ENCODE measurements at regions not wholly inside any gene's neighbourhood (a gene's known extent, or its start where the extent isn't known, plus 50 kb on each side); places are given as distances from the start of the nearest gene placed in this dataset.

GRCh38 chr20:12074111-12074655 is 156.5 kb downstream of the BTBD3 start:
- Histone ChIP-seq H3K4me3 (ENCODE audit: low read length) (no peak overlapping the region), H3K9me2 (replicated peaks; ENCODE audit: control insufficient read depth, low read length) (no peaks in the 10 kb centered on the region), H3K4me2 (ENCODE audit: low read length) (no peak overlapping the region), H3K9me3 (ENCODE audit: control insufficient read depth, insufficient read depth, low read length) (no peaks in the 10 kb centered on the region), H3K27me3 (ENCODE audit: control insufficient read depth, low read length) (no peaks in the 10 kb centered on the region), H3K79me2 (ENCODE audit: control insufficient read depth, low read length) (no peaks in the 10 kb centered on the region), H4K20me1 (ENCODE audit: control insufficient read depth, insufficient read depth, low read depth, low read length) (no peaks in the 10 kb centered on the region), H3K36me3 (ENCODE audit: control insufficient read depth, low read length) (no peaks in the 10 kb centered on the region), H3F3A (ENCODE audit: control insufficient read depth, insufficient read depth) (no peaks in the 10 kb centered on the region), H3K27ac (ENCODE audit: low read depth, low read length) (no peak overlapping the region), H3K4me1 (ENCODE audit: control insufficient read depth, low read length) (no peaks in the 10 kb centered on the region)
- TF ChIP-seq EZH2phosphoT487 (IDR thresholded peaks at IDR 0.05; ENCODE audit: borderline replicate concordance, low read length) (no peak), CTCF (IDR thresholded peaks at IDR 0.05; ENCODE audit: low read depth, low read length, poor library complexity, severe bottlenecking) (no peak)

- H3F3A ChIP-seq (ENCODE audit: control insufficient read depth, insufficient read depth) = no peaks in the 10 kb centered on the region
- no peaks in the 10 kb centered on the region for H3K36me3 ChIP-seq (ENCODE audit: control insufficient read depth, low read length)
- H3K27ac ChIP-seq (ENCODE audit: low read depth, low read length) = no peak overlapping the region
- H3K4me1 ChIP-seq (ENCODE audit: control insufficient read depth, low read length) = no peaks in the 10 kb centered on the region
- H3K9me3 ChIP-seq (ENCODE audit: control insufficient read depth, insufficient read depth, low read length) = no peaks in the 10 kb centered on the region
- H3K4me3 ChIP-seq (ENCODE audit: low read length) = no peak overlapping the region
- H3K9me2 ChIP-seq (replicated peaks; ENCODE audit: control insufficient read depth, low read length) = no peaks in the 10 kb centered on the region
- no peaks in the 10 kb centered on the region for H3K79me2 ChIP-seq (ENCODE audit: control insufficient read depth, low read length)
- H4K20me1 ChIP-seq (ENCODE audit: control insufficient read depth, insufficient read depth, low read depth, low read length) = no peaks in the 10 kb centered on the region
- no peak for TF ChIP-seq EZH2phosphoT487 (IDR thresholded peaks at IDR 0.05; ENCODE audit: borderline replicate concordance, low read length)
- H3K27me3 ChIP-seq (ENCODE audit: control insufficient read depth, low read length) = no peaks in the 10 kb centered on the region
- no peak overlapping the region for H3K4me2 ChIP-seq (ENCODE audit: low read length)
Measured at GRCh38 chr20:12076200-12076599, 158.5 kb downstream of the BTBD3 start.

GRCh38 chr20:12077875-12078274 is 160.2 kb downstream of the BTBD3 start:
- H4K20me1 ChIP-seq (ENCODE audit: control insufficient read depth, insufficient read depth, low read depth, low read length) = no peaks in the 10 kb centered on the region
- H3K36me3 ChIP-seq (ENCODE audit: control insufficient read depth, low read length) = no peaks in the 10 kb centered on the region
- H3K9me3 ChIP-seq (ENCODE audit: control insufficient read depth, insufficient read depth, low read length) = no peaks in the 10 kb centered on the region; the same call in 1 of the 2 replicates
- no peak overlapping the region for H3K4me2 ChIP-seq (ENCODE audit: low read length)
- H3K79me2 ChIP-seq (ENCODE audit: control insufficient read depth, low read length) = no peaks in the 10 kb centered on the region
- H3K9me2 ChIP-seq (replicated peaks; ENCODE audit: control insufficient read depth, low read length) = no peaks in the 10 kb centered on the region
- H3K4me3 ChIP-seq (ENCODE audit: low read length) = no peak overlapping the region
- H3K27me3 ChIP-seq (ENCODE audit: control insufficient read depth, low read length) = no peaks in the 10 kb centered on the region
- no peak overlapping the region for H3K27ac ChIP-seq (ENCODE audit: low read depth, low read length)
- H3K4me1 ChIP-seq (ENCODE audit: control insufficient read depth, low read length) = no peaks in the 10 kb centered on the region
- TF ChIP-seq EZH2phosphoT487 (IDR thresholded peaks at IDR 0.05; ENCODE audit: borderline replicate concordance, low read length) (no peak), CTCF (IDR thresholded peaks at IDR 0.05; ENCODE audit: low read depth, low read length, poor library complexity, severe bottlenecking) (no peak)
- no peaks in the 10 kb centered on the region for H3F3A ChIP-seq (ENCODE audit: control insufficient read depth, insufficient read depth)

- H3K9me2 ChIP-seq (replicated peaks; ENCODE audit: control insufficient read depth, low read length) = no peaks in the 10 kb centered on the region
- no peaks in the 10 kb centered on the region for H4K20me1 ChIP-seq (ENCODE audit: control insufficient read depth, insufficient read depth, low read depth, low read length)
- H3K9me3 ChIP-seq (ENCODE audit: control insufficient read depth, insufficient read depth, low read length) = no peaks in the 10 kb centered on the region; the same call in 1 of the 2 replicates
- H3K27me3 ChIP-seq (ENCODE audit: control insufficient read depth, low read length) = no peaks in the 10 kb centered on the region
- TF ChIP-seq CTCF (IDR thresholded peaks at IDR 0.05; ENCODE audit: low read depth, low read length, poor library complexity, severe bottlenecking) (no peak), EZH2phosphoT487 (IDR thresholded peaks at IDR 0.05; ENCODE audit: borderline replicate concordance, low read length) (no peak)
- H3K36me3 ChIP-seq (ENCODE audit: control insufficient read depth, low read length) = no peaks in the 10 kb centered on the region
- H3K79me2 ChIP-seq (ENCODE audit: control insufficient read depth, low read length) = no peaks in the 10 kb centered on the region
- H3F3A ChIP-seq (ENCODE audit: control insufficient read depth, insufficient read depth) = no peaks in the 10 kb centered on the region
- H3K4me1 ChIP-seq (ENCODE audit: control insufficient read depth, low read length) = no peaks in the 10 kb centered on the region
- H3K4me3 ChIP-seq (ENCODE audit: low read length) = no peak overlapping the region
- no peak overlapping the region for H3K27ac ChIP-seq (ENCODE audit: low read depth, low read length)
- H3K4me2 ChIP-seq (ENCODE audit: low read length) = no peak overlapping the region
Measured at GRCh38 chr20:12079490-12079889, 161.8 kb downstream of the BTBD3 start.

Measured in DOHH2 (cell line).